GM23248 (cell line): ENCODE measurements at regions not wholly inside any gene's neighbourhood (a gene's known extent, or its start where the extent isn't known, plus 50 kb on each side); places are given as distances from the start of the nearest gene placed in this dataset.

Source experiments
- DNase-seq: peaks from one replicate; pipeline ENCODE4 v3.0.0-alpha.2; 2015
- H2AFZ ChIP-seq: fragments of 200-600 bp; sonication (generic); 2 replicates; pipeline ENCODE4 v1.6.1; 2016; ENCODE audit warnings: antibody characterized with exemption
- H3F3A ChIP-seq: fragments of 200-600 bp; sonication (generic); 2 replicates; pipeline ENCODE4 v1.6.1; 2016; ENCODE audit warnings: mild to moderate bottlenecking, antibody characterized with exemption, mixed run types; ENCODE audit not compliant: insufficient read depth
- H3K27ac ChIP-seq: fragments of 200-600 bp; sonication (generic); 2 replicates; pipeline ENCODE4 v1.5.1; 2016; ENCODE audit warnings: mild to moderate bottlenecking
- H3K27me3 ChIP-seq: fragments of 200-600 bp; sonication (generic); replicated peaks from 2 replicates; pipeline ENCODE4 v1.6.1; 2016; ENCODE audit warnings: mild to moderate bottlenecking; ENCODE audit not compliant: insufficient read depth
- H3K36me3 ChIP-seq: fragments of 200-600 bp; sonication (generic); 2 replicates; pipeline ENCODE4 v1.6.1; 2016; ENCODE audit warnings: low read depth, mild to moderate bottlenecking
- H3K4me1 ChIP-seq: fragments of 200-600 bp; sonication (generic); 2 replicates; pipeline ENCODE4 v1.6.1; 2016; ENCODE audit warnings: mild to moderate bottlenecking; ENCODE audit not compliant: insufficient read depth
- H3K4me2 ChIP-seq: fragments of 200-600 bp; sonication (generic); one replicate; pipeline ENCODE4 v1.6.1; 2016; ENCODE audit warnings: mild to moderate bottlenecking; ENCODE audit not compliant: unreplicated experiment
- H3K4me3 ChIP-seq: fragments of 200-600 bp; sonication (generic); 2 replicates; pipeline ENCODE4 v1.5.1; 2016; ENCODE audit warnings: mild to moderate bottlenecking
- H3K79me2 ChIP-seq: fragments of 200-600 bp; sonication (generic); 2 replicates; pipeline ENCODE4 v1.6.1; 2016; ENCODE audit warnings: mild to moderate bottlenecking; ENCODE audit not compliant: insufficient read depth
- H3K9ac ChIP-seq: fragments of 200-600 bp; sonication (generic); 2 replicates; pipeline ENCODE4 v1.6.1; 2016; ENCODE audit warnings: mild to moderate bottlenecking
- H3K9me2 ChIP-seq: fragments of 200-600 bp; sonication (generic); 2 replicates; pipeline ENCODE4 v1.6.1; 2016; ENCODE audit warnings: mixed run types, mild to moderate bottlenecking, moderate library complexity; ENCODE audit not compliant: insufficient read depth
- H3K9me3 ChIP-seq: fragments of 200-600 bp; sonication (generic); one replicate; pipeline ENCODE4 v1.6.1; 2017; ENCODE audit warnings: low read depth
- H4K20me1 ChIP-seq: fragments of 200-600 bp; sonication (generic); 2 replicates; pipeline ENCODE4 v1.6.0; 2016; ENCODE audit not compliant: insufficient read depth
- EZH2 ChIP-seq: fragments of 200-600 bp; sonication (generic); IDR thresholded peaks from 2 replicates; pipeline ENCODE4 v1.6.1; 2018; ENCODE audit warnings: antibody characterized with exemption, mild to moderate bottlenecking; ENCODE audit not compliant: insufficient read depth, poor library complexity, severe bottlenecking
- EZH2phosphoT487 ChIP-seq: fragments of 200-600 bp; sonication (generic); IDR thresholded peaks from 2 replicates; pipeline ENCODE4 v1.6.1; 2018; ENCODE audit warnings: antibody characterized with exemption, moderate library complexity, mild to moderate bottlenecking, low read depth; ENCODE audit not compliant: insufficient read depth
- WGBS, 2 experiments: methylation state at CpG; one replicate each; pipeline ENCODE4 v1.1.6; 2015 to 2017; ENCODE audit warnings: low lambda C conversion rate in 2 of 2, low coverage in 1 of 2; ENCODE audit errors: missing lambda C conversion rate in 2 of 2; 5-methylcytosine and 5-hydroxymethylcytosine counted together
- in situ Hi-C: fragments of 300-500 bp; cut with MboI; formaldehyde crosslinking; loops from 2 replicates; pipeline ENCODE4 v1.15.0; 2020

DNA sequence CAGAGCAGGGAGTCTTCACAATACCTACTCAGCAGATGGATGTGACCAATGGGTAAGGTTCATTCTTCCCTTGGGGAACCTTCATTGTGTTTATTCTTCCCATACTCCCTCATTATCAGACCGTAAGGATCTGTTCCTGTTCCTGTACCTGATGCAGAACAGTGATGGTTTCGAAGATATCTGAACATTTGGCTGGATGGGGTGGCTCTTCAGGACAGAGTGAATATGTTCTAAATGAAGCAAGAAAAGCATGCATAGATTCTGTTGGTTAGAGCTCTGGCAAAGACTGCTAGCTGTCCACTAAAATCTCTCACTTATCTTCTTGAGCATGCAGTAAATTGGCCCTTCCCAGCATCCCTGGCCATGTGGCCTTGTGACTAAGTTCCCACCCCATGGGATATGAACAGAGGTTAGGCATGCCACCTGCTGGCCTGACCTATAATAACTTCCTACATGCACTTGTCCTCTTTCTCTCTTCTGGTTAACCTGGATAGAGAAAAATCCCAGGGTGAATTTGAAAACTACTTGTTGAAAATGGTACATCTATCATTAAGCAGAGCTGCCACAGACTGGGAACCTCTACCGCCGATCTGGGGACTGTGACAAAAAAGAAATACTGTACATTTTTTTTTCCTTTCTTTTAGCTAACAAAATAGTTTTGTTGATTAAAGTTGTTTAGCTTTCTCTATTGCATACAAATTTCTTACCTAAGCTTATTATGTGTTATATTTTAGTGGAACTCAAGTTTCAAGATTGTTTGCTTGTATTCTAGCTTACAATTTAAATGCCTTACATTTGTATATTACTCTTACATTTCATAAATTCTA is 60.0 kb upstream of the BANK1 start:
- H3K9ac ChIP-seq: no peak overlapping the region
- in situ Hi-C loops: no loop called here
- no peak overlapping the region for H3K27ac ChIP-seq
- no peak for TF ChIP-seq EZH2
- no peaks in the 10 kb centered on the region for H3K9me2 ChIP-seq
- H3K27me3 ChIP-seq: no peaks in the 10 kb centered on the region
- no peak overlapping the region for H3K4me2 ChIP-seq
- no peak overlapping the region for H3K4me3 ChIP-seq
- 53 to 59% methylated on average over 4 of the region's 4 CpGs for WGBS, 2 experiments
- H3K79me2 ChIP-seq: no peaks in the 10 kb centered on the region
- H4K20me1 ChIP-seq: no peaks in the 10 kb centered on the region
- H3K4me1 ChIP-seq: no peaks in the 10 kb centered on the region
- DNase-seq: peak; percentile 82
- no peaks in the 10 kb centered on the region for H3K9me3 ChIP-seq
- H2AFZ ChIP-seq: no peak overlapping the region
- H3F3A ChIP-seq: no peaks in the 10 kb centered on the region
- H3K36me3 ChIP-seq: no peaks in the 10 kb centered on the region

DNA sequence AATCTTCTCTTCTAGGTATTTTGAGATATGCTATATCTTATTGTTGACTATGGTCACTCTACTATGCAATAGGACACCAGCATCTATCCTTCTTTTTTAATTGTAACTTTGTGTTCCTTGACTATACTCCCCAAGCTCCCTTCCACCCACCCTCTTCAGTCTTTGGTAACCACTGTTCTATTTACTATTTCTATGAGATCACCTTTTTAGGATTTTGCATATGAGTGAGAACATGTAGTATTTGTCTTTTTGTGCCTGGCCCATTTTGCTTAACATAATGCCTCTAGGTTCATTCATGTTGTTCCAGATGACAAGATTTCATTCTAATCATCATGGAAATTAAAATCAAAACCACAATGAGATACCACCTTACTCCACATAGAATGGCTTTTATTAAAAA is 63.3 kb upstream of the BANK1 start:
- Histone ChIP-seq H3K9me2 (no peaks in the 10 kb centered on the region), H2AFZ (no peak overlapping the region), H3K36me3 (no peaks in the 10 kb centered on the region), H3K27ac (no peak overlapping the region), H3K9ac (no peak overlapping the region), H3K4me1 (no peaks in the 10 kb centered on the region), H3K79me2 (no peaks in the 10 kb centered on the region), H3K4me2 (no peak overlapping the region), H3F3A (no peaks in the 10 kb centered on the region), H3K9me3 (no peaks in the 10 kb centered on the region), H4K20me1 (no peaks in the 10 kb centered on the region), H3K27me3 (no peaks in the 10 kb centered on the region), H3K4me3 (no peak overlapping the region)
- DNase-seq: no peak
- in situ Hi-C loops: no loop called here
- TF ChIP-seq EZH2 (no peak), EZH2phosphoT487 (no peak)

GRCh38 chr4:101724093-101724492 is 66.4 kb upstream of the BANK1 start:
- no peaks in the 10 kb centered on the region for H3K79me2 ChIP-seq
- no peak for DNase-seq
- TF ChIP-seq EZH2phosphoT487: no peak
- no peak for TF ChIP-seq EZH2
- H3K9ac ChIP-seq: no peak overlapping the region
- 34 to 40% methylated on average over 2 of the region's 2 CpGs for WGBS, 2 experiments
- no peaks in the 10 kb centered on the region for H3K9me3 ChIP-seq
- no peaks in the 10 kb centered on the region for H3K27me3 ChIP-seq
- no peaks in the 10 kb centered on the region for H3K36me3 ChIP-seq
- H3K4me3 ChIP-seq: no peak overlapping the region
- no peak overlapping the region for H2AFZ ChIP-seq
- H3K9me2 ChIP-seq: no peaks in the 10 kb centered on the region
- H3K4me2 ChIP-seq: no peak overlapping the region
- no peaks in the 10 kb centered on the region for H3F3A ChIP-seq
- in situ Hi-C loops: no loop called here
- H3K4me1 ChIP-seq: no peaks in the 10 kb centered on the region; the same call in 1 of the 2 replicates
- no peaks in the 10 kb centered on the region for H4K20me1 ChIP-seq
- no peak overlapping the region for H3K27ac ChIP-seq

DNA sequence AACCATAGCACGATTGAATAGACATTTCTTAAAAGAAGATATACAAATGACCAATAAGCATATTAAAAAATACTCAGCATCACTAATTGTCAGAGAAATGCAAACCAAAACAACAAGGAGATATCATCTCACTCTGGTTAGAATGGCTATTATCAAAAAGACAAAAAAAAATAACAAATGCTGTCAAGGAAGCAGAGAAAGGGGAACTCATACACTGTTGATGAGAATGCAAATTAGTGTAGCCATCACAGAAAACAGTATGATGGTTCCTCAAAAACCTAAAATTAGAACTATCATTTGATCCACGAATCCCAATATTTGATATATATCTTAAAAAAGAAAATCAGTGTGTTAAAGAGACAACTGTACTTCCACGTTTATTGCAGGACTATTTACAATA is 71.7 kb upstream of the BANK1 start:
- Histone ChIP-seq H3K4me2 (no peak overlapping the region), H3K79me2 (no peaks in the 10 kb centered on the region), H2AFZ (no peak overlapping the region), H3K9me2 (no peaks in the 10 kb centered on the region), H3K36me3 (no peaks in the 10 kb centered on the region), H3K9me3 (peaks cover 2% of the 10 kb centered on the region), H3K9ac (no peak overlapping the region), H4K20me1 (no peaks in the 10 kb centered on the region), H3K4me1 (no peaks in the 10 kb centered on the region; the same call in 1 of the 2 replicates), H3K4me3 (no peak overlapping the region), H3K27ac (no peak overlapping the region), H3K27me3 (no peaks in the 10 kb centered on the region), H3F3A (no peaks in the 10 kb centered on the region)
- TF ChIP-seq EZH2 (no peak), EZH2phosphoT487 (no peak)
- in situ Hi-C loops: no loop called here
- no peak for DNase-seq
- WGBS, 2 experiments: 45 to 63% methylated on average over 3 of the region's 3 CpGs
